ENCODE measurements at regions not wholly inside any gene's neighbourhood (a gene's known extent, or its start where the extent isn't known, plus 50 kb on each side); places are given as distances from the start of the nearest gene placed in this dataset.

- FAIRE-seq: no peak
- no peaks in the 10 kb centered on the region; the same call in 1 of the 2 replicates for H3K23me2 ChIP-seq (ENCODE audit: low read depth, low read length)
- no peak overlapping the region for H4K91ac ChIP-seq (replicated peaks; ENCODE audit: insufficient read length, low read length)
- no peaks in the 10 kb centered on the region for H4K20me1 ChIP-seq (replicated peaks in 1 of 2; ENCODE audit: control insufficient read depth in 1 of 2, insufficient read depth in 2 of 2, low read length in 2 of 2)
- no peak overlapping the region for H3K4me3 ChIP-seq (ENCODE audit: extremely low read depth in 1 of 4, insufficient read depth in 2 of 4, low read depth in 3 of 4, low read length in 4 of 4)
- no peak overlapping the region for H3K56ac ChIP-seq (replicated peaks; ENCODE audit: insufficient read length, low read depth, low read length)
- no peak overlapping the region for H2BK5ac ChIP-seq (ENCODE audit: low read depth, low read length)
- H3K4me2 ChIP-seq (ENCODE audit: insufficient read depth in 1 of 2, low read depth in 2 of 2, low read length in 2 of 2): no peak overlapping the region
- peaks cover 2 to 4% (median 3%) of the 10 kb centered on the region in 4 experiments; a peak in 2 of 7 replicates for H3K4me1 ChIP-seq (replicated peaks in 1 of 4; ENCODE audit: control insufficient read depth in 3 of 4, insufficient read depth in 4 of 4, low read length in 3 of 4)
- no peak overlapping the region for H3K27ac ChIP-seq (ENCODE audit: low read depth, low read length)
- ChIA-PET CTCF (ENCODE audit: partially characterized antibody) (no interaction called here), POLR2A (ENCODE audit: partially characterized antibody) (no interaction called here)
- H3K4ac ChIP-seq (replicated peaks; ENCODE audit: insufficient read length, low read depth, low read length): no peak overlapping the region
- no peaks in the 10 kb centered on the region for H3K36me3 ChIP-seq (ENCODE audit: control insufficient read depth in 2 of 4, insufficient read depth in 4 of 4, low read length in 3 of 4)
- H3K9ac ChIP-seq (replicated peaks in 1 of 4; ENCODE audit: extremely low read depth in 1 of 4, low read depth in 3 of 4, low read length in 3 of 4): no peak overlapping the region
- H2BK15ac ChIP-seq (ENCODE audit: low read length): no peak overlapping the region
- no peak overlapping the region for H3K14ac ChIP-seq (ENCODE audit: insufficient read length)
- no peak overlapping the region for H2AFZ ChIP-seq (ENCODE audit: low read length)
- no peaks in the 10 kb centered on the region for H3K79me1 ChIP-seq (ENCODE audit: low read depth, low read length)
- TF ChIP-seq CHD1 (IDR thresholded peaks at IDR 0.05; ENCODE audit: low read depth, low read length): no peak
- TF ChIP-seq E2F6 (IDR thresholded peaks at IDR 0.05): peak; percentile 65; the same call in 1 of the 2 replicates
- TF ChIP-seq TEAD4 (IDR thresholded peaks at IDR 0.05; ENCODE audit: low read depth, low read length): peak; percentile 37; the same call in 1 of the 2 replicates
- no peak for TF ChIP-seq HDAC2 (IDR thresholded peaks at IDR 0.05; ENCODE audit: borderline replicate concordance in 1 of 2, low read depth in 2 of 2, low read length in 2 of 2)
- no peak for TF ChIP-seq GABPA (IDR thresholded peaks at IDR 0.05; ENCODE audit: borderline replicate concordance, insufficient read depth, low read length)
- no peak for TF ChIP-seq ZNF274 (IDR thresholded peaks at IDR 0.05; ENCODE audit: borderline replicate concordance, extremely low read depth, low read length)
- no peak overlapping the region for H3K18ac ChIP-seq (ENCODE audit: extremely low read depth, low read length)
- H2AK5ac ChIP-seq (ENCODE audit: low read depth, low read length): no peak overlapping the region
- 50% methylated on average over 3 of the region's 3 CpGs; no CpG with 5 or more reads in 1 of the 2 experiments for WGBS, 2 experiments (ENCODE audit: extremely low coverage in 1 of 2, insufficient coverage in 1 of 2, insufficient read length in 1 of 2, insufficient replicate concordance in 2 of 2, low coverage in 1 of 2, low lambda C conversion rate in 2 of 2, missing lambda C conversion rate in 1 of 2)
- no peak overlapping the region for H4K8ac ChIP-seq (ENCODE audit: extremely low read depth, insufficient read depth, low read length)
- H3K27me3 ChIP-seq (replicated peaks in 1 of 4; ENCODE audit: control insufficient read depth in 3 of 4, extremely low read depth in 1 of 4, insufficient read depth in 3 of 4, low read length in 3 of 4): no peaks in the 10 kb centered on the region
- no peaks in the 10 kb centered on the region for H3K79me2 ChIP-seq (ENCODE audit: control insufficient read depth in 1 of 2, insufficient read depth in 2 of 2, low read length in 2 of 2)
- no peak overlapping the region for H4K5ac ChIP-seq (ENCODE audit: insufficient read length, low read depth, low read length)
- no peak overlapping the region for H3K23ac ChIP-seq (ENCODE audit: insufficient read length)
- H3K9me3 ChIP-seq (ENCODE audit: insufficient read depth in 2 of 2, low read depth in 1 of 2, low read length in 1 of 2): 0 out of 4 replicates have a peak, but pooled peaks cover 0 to 3% of the 10 kb centered on the region in 2 experiments
- DNase-seq (ENCODE audit: low read depth in 1 of 2, low spot score in 2 of 2): no peak
- H2BK12ac ChIP-seq (ENCODE audit: low read depth, low read length): no peak overlapping the region
- H2BK20ac ChIP-seq (ENCODE audit: low read length): no peak overlapping the region
- no peak overlapping the region for H2BK120ac ChIP-seq (replicated peaks; ENCODE audit: low read depth, low read length)
Observed at GRCh38 chr18:54764786-54765185, 63.5 kb upstream of the RAB27B start.

Data from H1 (cell line).